ENCODE measurements at regions not wholly inside any gene's neighbourhood (a gene's known extent, or its start where the extent isn't known, plus 50 kb on each side); places are given as distances from the start of the nearest gene placed in this dataset.

- Histone ChIP-seq H3K4me3 (no peak overlapping the region), H3K36me3 (no peaks in the 10 kb centered on the region), H3K27ac (no peak overlapping the region), H3K4me1 (replicated peaks) (no peaks in the 10 kb centered on the region), H3K27me3 (replicated peaks; ENCODE audit: insufficient read depth) (no peaks in the 10 kb centered on the region), H3K9me3 (peaks cover 4% of the 10 kb centered on the region)
- intact Hi-C loops (cut with DNase I) = no loop called here
- DNase-seq (ENCODE audit: low spot score) = no peak
- no peak for TF ChIP-seq POLR2A (IDR thresholded peaks at IDR 0.05)
- no peak for TF ChIP-seq POLR2AphosphoS5 (IDR thresholded peaks at IDR 0.05)
- TF ChIP-seq CTCF (IDR thresholded peaks at IDR 0.05) = no peak
- WGBS = 97% methylated on average over 1 of the region's 1 CpG
These were observed 158.3 kb upstream of the OGFRL1 start for GRCh38 chr6:71130277-71130676.

GRCh38 chr6:71134929-71135642 is 153.5 kb upstream of the OGFRL1 start:
- Histone ChIP-seq H3K4me3 (no peak overlapping the region), H3K36me3 (no peaks in the 10 kb centered on the region), H3K27ac (no peak overlapping the region), H3K4me1 (replicated peaks) (no peaks in the 10 kb centered on the region), H3K27me3 (replicated peaks; ENCODE audit: insufficient read depth) (no peaks in the 10 kb centered on the region), H3K9me3 (peaks cover 4% of the 10 kb centered on the region)
- intact Hi-C loops (cut with DNase I) = no loop called here
- TF ChIP-seq CTCF (IDR thresholded peaks at IDR 0.05) = no peak
- no peak for TF ChIP-seq POLR2A (IDR thresholded peaks at IDR 0.05)
- TF ChIP-seq POLR2AphosphoS5 (IDR thresholded peaks at IDR 0.05) = no peak
- WGBS = 79% methylated on average over 6 of the region's 6 CpGs
- no peak for DNase-seq (ENCODE audit: low spot score)

- intact Hi-C loops (cut with DNase I) = no loop called here
- no peak for TF ChIP-seq POLR2AphosphoS5 (IDR thresholded peaks at IDR 0.05)
- TF ChIP-seq CTCF (IDR thresholded peaks at IDR 0.05) = no peak
- TF ChIP-seq POLR2A (IDR thresholded peaks at IDR 0.05) = no peak
- 61% methylated on average over 1 of the region's 1 CpG for WGBS
These were observed 150.6 kb upstream of the OGFRL1 start for GRCh38 chr6:71137973-71138372.

GRCh38 chr6:71138376-71138775 is 150.2 kb upstream of the OGFRL1 start:
- intact Hi-C loops (cut with DNase I) = no loop called here
- Histone ChIP-seq H3K27me3 (replicated peaks; ENCODE audit: insufficient read depth) (no peaks in the 10 kb centered on the region), H3K4me1 (replicated peaks) (no peaks in the 10 kb centered on the region), H3K36me3 (no peaks in the 10 kb centered on the region), H3K9me3 (no peaks in the 10 kb centered on the region), H3K4me3 (no peak overlapping the region), H3K27ac (no peak overlapping the region)
- no peak for TF ChIP-seq CTCF (IDR thresholded peaks at IDR 0.05)
- no peak for TF ChIP-seq POLR2AphosphoS5 (IDR thresholded peaks at IDR 0.05)
- TF ChIP-seq POLR2A (IDR thresholded peaks at IDR 0.05) = no peak
- DNase-seq (ENCODE audit: low spot score) = no peak
- 32% methylated on average over 2 of the region's 2 CpGs for WGBS

More at GRCh38 chr6:71137973-71138372, 150.6 kb upstream of the OGFRL1 start:
- H3K9me3 ChIP-seq = no peaks in the 10 kb centered on the region
- H3K27me3 ChIP-seq (replicated peaks; ENCODE audit: insufficient read depth) = no peaks in the 10 kb centered on the region
- H3K4me1 ChIP-seq (replicated peaks) = no peaks in the 10 kb centered on the region
- H3K4me3 ChIP-seq = no peak overlapping the region
- no peak overlapping the region for H3K27ac ChIP-seq
- H3K36me3 ChIP-seq = no peaks in the 10 kb centered on the region
- no peak for DNase-seq (ENCODE audit: low spot score)

- H3K9me3 ChIP-seq = no peaks in the 10 kb centered on the region
- H3K4me3 ChIP-seq = no peak overlapping the region
- intact Hi-C loops (cut with DNase I) = no loop called here
- H3K27ac ChIP-seq = no peak overlapping the region
- TF ChIP-seq POLR2AphosphoS5 (IDR thresholded peaks at IDR 0.05) (no peak), POLR2A (IDR thresholded peaks at IDR 0.05) (no peak), CTCF (IDR thresholded peaks at IDR 0.05) (no peak)
- no peaks in the 10 kb centered on the region for H3K4me1 ChIP-seq (replicated peaks)
- no peaks in the 10 kb centered on the region for H3K27me3 ChIP-seq (replicated peaks; ENCODE audit: insufficient read depth)
- no peak for DNase-seq (ENCODE audit: low spot score)
- 89% methylated on average over 3 of the region's 3 CpGs for WGBS
- no peaks in the 10 kb centered on the region for H3K36me3 ChIP-seq
These were observed 149.4 kb upstream of the OGFRL1 start for GRCh38 chr6:71139249-71139648.

Measured in prostate gland (tissue), 2 donors.